HG03196 (cell line): ENCODE measurements at regions not wholly inside any gene's neighbourhood (a gene's known extent, or its start where the extent isn't known, plus 50 kb on each side); places are given as distances from the start of the nearest gene placed in this dataset.
"Not testable (repeated sequence)": the region's sequence is repeated elsewhere in the genome, so short reads cannot be mapped to it uniquely, and the experiment has no call there.

Source experiments
- ATAC-seq: cut with Tn5 transposase; IDR thresholded peaks from one replicate; pipeline ENCODE4 v1.9.1; 2021; ENCODE audit not compliant: unreplicated experiment

- not testable (repeated sequence) for ATAC-seq
Measured at GRCh38 chr12:31162896-31163560, 89.4 kb downstream of the DDX11 start.

DNA sequence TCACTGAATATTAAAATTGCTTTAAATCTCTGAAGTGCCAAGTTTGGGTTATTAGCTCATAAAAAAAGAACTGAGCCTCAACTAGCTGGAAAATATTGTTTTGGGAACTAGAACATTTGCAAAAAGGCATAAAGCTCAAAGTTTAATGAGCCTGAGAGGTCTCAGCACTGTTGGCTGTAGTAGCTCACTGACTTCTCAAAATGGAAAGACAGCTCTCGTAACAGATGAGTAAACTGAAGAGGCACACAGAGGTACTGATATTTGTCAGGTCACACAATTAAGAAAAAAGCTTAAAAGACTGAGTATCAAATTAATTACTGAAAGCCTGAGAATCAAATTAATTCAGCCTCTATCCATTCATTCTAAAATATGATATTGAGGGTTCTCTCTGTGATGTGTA lies 100.6 kb downstream of the DDX11 start:
- ATAC-seq: not testable (repeated sequence)

DNA sequence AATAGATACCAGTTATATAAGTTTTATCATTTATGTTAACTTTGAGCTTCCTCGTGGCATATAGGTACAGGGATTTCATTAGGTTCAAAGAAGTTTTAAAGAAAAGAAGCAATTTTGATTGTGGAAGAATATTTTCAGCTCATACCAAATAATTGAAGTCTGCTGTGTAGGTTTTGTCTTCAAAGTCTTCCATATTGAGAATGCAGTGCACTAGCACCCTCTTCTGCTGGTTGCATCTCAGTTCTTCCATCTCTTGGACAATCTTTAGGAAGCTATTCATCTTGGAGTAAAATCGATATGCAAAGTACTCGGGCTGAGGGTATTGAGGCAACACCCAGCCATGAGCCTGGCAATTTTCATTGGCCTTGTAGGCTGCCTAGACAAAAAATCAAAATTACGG lies 103.9 kb downstream of the DDX11 start:
- ATAC-seq: not testable (repeated sequence)

DNA sequence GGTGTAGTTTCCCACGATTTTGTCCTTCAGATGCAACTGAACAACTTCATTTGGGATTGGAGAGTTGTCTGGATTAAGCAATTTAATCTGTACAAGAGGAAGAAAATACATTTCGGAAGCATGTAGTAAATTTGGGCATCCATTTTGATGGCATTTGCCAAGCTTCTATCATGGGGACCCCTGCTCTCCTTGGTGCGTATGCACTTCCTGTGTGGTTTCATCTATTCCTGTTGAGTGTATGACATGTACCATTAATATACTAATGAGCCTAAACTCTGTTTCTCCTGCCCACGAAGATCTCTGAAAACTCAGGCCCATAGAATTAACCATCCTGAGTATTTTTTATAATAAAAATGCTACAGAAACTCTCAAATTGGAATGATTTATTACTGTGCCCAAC lies 105.2 kb downstream of the DDX11 start:
- not testable (repeated sequence) for ATAC-seq

DNA sequence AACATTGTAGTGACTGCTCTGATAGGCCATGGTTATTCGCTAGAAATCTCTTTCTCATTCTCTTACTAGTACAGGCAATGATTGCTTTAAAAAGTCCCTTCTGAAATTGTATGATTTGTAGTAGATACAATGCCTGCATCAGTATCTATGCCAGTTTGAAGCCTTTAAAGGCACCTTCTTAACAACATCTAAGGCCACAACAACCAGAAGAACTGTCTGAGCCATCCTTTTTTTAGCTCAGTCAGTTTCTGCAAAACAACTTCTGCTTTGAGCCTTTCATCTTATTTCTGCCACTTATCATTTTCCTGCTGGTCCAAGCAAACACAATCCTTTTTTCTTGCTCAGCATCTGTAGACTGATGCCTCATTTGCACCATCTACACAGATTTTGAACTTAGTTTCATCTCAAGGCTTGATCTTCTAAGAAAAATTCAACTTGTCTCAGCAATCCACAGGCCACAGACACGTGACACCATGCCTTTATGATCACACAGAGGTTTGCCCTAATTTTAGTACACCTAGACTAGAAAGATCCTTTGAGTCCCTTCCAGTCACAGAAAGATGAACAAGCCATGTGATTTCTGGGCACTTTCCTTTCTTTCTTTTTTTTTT lies 106.1 kb downstream of the DDX11 start:
- ATAC-seq: not testable (repeated sequence)

- not testable (repeated sequence) for ATAC-seq
Measured at GRCh38 chr12:31182571-31182970, 108.9 kb downstream of the DDX11 start.

DNA sequence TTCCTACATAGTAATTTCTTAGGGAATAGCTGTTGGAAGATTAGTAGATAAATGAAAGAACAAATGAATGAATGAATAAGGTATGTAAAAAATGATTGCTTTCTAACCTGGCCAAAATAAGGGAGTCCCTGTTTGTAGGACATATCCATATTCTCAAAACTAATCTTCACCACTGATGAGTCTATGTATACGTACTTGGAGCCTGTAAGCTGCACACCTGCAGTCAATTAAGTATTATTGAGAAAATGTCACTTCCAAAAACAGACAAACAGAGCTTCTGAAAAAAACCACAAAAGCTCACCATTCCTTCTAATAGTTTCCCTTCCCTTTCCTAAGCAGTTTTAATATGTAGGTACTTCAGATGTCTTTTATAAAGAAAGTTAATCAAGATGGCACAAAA lies 109.4 kb downstream of the DDX11 start:
- not testable (repeated sequence) for ATAC-seq

DNA sequence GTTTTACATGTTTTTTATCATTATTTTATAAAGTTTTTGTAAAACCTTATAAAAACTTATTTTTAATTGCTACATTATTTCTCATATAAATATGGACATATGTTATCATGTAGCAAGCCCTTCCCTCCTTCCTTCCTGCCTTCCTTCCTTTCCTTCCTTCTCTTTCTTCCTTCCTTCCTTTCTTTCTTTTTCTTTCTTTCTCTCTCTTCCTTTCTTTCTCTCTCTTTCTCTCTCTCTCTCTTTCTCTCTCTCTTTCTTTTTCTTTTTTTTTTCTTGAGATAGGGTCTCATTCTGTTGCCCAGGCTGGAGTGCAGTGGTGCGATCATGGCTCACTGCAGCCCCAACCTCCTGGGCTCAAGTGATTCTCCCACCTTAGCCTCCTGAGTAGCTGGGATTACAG lies 110.2 kb downstream of the DDX11 start:
- not testable (repeated sequence) for ATAC-seq

GRCh38 chr12:31184667-31185066 lies 111.0 kb downstream of the DDX11 start:
- ATAC-seq: not testable (repeated sequence)

GRCh38 chr12:31192689-31193088 lies 119.0 kb downstream of the DDX11 start:
- ATAC-seq: not testable (repeated sequence)

DNA sequence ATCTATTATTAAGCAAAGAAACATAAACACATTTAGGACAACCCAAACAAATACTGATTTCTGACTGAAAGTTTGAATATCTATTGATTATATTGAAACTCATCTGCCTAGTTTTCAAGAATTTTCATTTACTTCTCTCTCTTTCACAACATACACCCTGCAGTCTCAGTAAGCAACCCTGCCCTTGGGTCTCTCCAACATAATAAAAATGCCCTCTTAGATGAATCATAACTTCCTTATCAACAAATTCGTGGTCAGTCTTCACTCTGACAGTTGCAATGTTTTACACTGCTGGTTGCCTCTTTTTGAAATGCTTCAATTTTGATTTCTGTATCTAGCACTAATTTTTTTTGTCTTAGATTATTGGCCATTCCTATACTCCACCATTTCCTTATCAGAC lies 122.0 kb downstream of the DDX11 start:
- not testable (repeated sequence) for ATAC-seq

GRCh38 chr12:31199476-31199875 lies 125.8 kb downstream of the DDX11 start:
- ATAC-seq: not testable (repeated sequence)

GRCh38 chr12:31201382-31201781 lies 124.6 kb downstream of the SINHCAF start:
- no peak for ATAC-seq

- no peak for ATAC-seq
Measured at GRCh38 chr12:31203261-31203660, 122.7 kb downstream of the SINHCAF start.

GRCh38 chr12:31205054-31205453 lies 120.9 kb downstream of the SINHCAF start:
- ATAC-seq: peak; percentile 94

- no peak for ATAC-seq
Measured at GRCh38 chr12:31206038-31206670, 119.8 kb downstream of the SINHCAF start.

DNA sequence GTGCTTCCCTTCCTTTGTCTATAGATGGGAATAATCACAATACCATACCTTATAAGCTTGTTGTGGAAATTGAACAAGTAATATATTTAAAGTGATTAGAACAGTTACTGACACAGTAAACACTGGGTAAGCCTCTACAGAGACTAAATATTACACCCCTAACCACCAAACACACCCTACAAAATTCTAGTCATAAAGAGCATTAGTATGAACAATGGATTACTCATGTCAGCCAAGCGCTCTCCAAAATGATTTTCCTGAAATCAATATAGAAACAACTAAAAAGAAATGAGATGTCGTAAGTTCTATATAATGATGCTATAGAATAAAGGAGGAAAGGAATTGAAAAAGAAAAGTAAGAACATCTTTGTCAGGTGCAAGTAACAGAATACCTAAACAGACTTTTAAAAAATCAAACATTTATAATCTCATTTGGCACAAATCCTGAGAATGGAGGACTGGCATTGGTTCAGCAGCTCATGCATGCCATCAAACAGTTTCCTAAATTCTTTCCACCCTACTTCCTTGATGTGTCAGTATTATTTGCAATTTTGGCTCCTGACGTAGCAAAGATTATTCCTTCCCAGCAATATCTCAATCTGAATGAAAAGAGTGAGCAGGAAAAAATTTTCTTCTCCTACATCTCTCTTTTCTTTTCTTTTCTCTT lies 118.0 kb downstream of the SINHCAF start:
- ATAC-seq: no peak

GRCh38 chr12:31210104-31210503 lies 115.8 kb downstream of the SINHCAF start:
- no peak for ATAC-seq

DNA sequence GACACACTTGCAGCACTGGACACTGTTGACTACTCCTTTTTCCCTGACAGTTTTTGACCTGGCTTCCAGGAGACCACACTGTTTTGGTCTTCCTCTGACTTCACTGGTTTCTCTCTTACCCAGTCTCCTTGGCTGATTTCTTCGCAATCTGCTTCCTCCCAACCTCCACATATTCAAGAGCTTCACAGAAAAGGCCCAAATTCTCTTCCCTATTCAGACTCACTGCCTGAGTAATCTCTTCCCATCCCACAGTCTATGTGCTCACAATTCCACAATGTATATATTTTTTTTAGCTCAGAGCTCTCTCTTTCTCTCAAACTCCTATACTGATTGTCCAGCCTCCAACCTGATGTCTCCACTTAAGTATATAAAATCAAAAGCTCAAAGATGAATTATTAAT lies 115.4 kb downstream of the SINHCAF start:
- ATAC-seq: no peak

DNA sequence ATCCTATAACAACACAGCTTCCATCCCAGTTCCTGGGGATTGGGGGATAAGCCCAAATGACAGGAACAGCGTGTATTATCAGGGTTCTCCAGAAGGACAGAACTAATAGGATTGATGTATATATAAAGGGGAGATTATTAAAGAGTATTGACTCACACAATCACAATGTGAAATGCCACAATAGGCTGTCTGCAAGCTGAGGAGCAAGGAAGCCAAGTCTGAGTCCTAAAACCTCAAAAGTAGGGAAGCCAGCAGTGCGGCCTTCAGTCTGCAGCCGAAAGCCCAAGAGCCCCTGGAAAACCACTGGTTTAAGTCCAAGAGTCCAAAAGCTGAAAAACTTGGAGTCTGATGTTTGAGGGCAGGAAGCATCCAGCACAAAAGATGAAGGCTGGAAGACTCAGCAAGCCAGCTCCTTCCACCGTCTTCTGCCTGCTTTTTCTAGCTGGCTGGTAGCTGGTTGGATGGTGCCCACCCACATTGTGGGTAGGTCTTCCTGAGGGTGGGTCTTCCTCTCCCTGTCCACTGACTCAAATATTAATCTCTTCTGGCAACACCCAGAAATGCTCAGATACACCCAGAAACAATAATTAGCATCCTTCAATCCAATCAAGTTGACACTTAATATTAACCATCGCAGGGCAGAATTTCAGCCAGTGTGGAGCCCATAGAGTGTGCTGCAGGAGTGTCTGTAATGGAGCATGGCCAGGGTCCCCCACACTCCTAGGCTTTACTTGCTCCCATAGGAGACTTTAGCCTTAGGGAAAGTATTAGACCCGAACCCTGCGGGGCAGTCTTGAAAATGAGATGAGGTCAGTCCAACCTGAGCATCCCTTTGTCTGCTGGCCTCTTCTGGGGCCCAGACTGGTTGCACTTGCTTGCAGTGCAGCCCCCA lies 111.1 kb downstream of the SINHCAF start:
- ATAC-seq: no peak
